ENCODE measurements at regions not wholly inside any gene's neighbourhood (a gene's known extent, or its start where the extent isn't known, plus 50 kb on each side); places are given as distances from the start of the nearest gene placed in this dataset.

GRCh38 chr2:224210286-224211180 is 171.4 kb upstream of the SERPINE2 start:
- no peak for DNase-seq

DNA sequence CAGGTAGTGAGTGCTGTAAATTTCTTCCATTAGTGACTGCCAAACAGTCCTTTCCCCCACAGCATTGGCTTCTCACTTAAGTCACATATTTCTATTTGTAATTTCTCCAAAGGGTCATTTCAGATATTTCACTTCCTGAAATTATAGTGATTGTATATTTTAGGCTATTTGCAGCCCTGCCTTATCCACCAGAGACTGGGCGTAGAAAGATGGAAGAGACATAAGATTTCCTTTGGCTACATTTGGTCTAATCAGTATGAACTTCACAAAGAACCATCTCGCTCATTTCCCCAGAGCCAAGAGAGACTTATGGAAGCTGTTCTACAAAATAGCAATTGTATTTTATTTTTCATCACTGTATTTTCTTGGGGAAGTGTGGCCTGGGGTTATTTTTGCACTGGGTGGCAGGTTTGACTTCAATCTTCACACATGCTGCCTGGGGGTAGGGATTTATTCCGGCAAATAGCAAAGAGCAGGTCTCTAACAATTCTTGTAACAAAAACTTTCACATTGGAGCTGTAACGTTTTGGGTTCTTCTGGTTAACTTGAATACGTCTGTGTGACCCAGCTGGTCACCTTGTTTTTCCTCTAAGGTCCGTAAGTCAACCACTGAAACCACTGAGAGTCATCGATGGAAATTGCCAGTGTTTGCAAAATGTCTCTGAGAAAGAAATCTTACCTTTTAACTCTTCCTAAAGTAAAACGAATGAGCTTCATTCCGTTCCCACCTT is 170.6 kb upstream of the SERPINE2 start:
- DNase-seq, result no peak

- DNase-seq, result no peak
These were observed 169.4 kb upstream of the SERPINE2 start for GRCh38 chr2:224208443-224208842.

DNA sequence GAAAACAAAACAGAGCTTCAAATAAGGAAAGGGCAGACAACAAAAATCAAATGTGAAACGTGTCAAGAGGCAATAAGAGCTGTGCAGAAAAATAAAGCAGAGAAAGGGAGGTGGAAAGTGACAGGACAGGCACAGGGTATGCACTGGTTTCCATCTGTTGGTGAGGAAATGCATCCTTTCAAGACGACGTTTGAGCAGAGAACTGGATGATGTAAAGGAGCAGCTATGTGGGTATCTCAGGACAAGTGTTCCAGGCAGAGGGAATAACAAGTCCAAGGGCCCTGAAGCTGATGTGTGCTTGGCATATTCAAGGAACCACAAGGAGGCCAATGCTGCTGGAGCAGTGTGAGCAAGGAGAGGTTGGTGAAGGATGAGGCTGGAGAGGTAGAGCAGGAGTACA is 168.9 kb upstream of the SERPINE2 start:
- DNase-seq, result no peak

DNA sequence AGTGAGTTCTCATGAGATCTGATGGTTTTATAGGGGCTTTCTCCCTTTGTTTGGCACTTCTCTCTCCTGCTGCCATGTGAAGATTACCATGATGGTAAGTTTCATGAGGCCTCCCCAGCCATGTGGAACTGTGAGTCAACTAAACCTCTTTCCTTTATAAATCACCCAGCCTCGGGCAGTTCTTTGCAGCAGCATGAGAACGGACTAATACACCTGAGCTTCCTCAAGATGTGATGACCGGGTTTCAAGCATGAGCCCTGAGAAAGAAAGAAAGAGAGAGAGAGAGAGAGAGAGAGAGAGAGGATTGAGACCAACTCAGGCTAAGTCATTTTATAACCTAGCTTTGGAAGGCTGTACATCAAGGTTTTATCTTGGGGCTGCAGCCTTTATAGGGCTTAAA is 167.7 kb upstream of the SERPINE2 start:
- DNase-seq, result no peak

DNA sequence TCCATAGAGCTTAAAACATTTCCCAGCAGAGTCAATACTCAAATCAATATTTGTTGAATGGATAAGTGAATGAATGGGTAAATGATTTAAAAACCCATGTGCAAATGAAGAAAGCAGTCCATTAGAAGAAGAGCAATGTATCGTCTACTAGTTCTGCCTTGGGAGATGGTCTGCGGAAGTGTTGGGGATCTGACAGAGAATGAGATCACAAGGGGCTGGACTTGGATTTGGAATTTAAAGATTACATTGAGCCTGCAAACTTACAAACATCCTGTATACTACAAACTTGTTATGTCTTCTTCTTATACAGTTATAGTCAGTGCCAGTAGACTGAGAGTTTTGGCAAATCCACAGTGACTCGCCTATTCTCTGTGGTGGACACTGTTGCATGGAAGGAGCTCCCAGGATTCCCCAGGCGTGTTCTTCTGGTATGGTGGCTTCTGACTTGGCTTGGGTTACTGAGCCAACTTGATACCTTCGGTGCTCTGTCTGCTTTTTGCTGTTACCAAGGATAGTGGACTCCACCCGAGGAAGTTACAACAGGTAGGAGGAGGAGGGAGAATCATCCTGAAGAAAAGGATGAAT is 163.3 kb upstream of the SERPINE2 start:
- no peak for DNase-seq

DNA sequence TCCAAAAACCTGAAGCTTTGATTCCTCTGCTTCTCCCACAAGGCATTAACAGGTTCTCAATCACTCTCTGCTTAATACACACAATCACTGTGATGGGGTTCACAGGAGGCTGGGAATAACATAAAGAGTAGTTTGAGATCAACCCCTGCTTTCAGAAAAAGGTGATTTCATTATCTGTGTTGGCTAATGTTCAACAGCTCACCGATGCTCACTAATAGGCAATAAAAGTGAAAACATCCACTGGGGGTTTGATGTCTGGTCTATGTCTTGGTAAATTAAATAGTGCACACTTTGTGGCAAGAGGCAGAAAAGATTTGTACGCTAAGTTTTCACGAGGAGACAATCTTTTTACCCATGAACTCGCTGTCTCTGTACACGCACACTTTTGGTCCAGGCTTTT is 159.3 kb upstream of the SERPINE2 start:
- DNase-seq, result no peak

- no peak for DNase-seq
These were observed 157.7 kb upstream of the SERPINE2 start for GRCh38 chr2:224196810-224197209.

- no peak for DNase-seq
These were observed 157.0 kb upstream of the SERPINE2 start for GRCh38 chr2:224195925-224196571.

DNA sequence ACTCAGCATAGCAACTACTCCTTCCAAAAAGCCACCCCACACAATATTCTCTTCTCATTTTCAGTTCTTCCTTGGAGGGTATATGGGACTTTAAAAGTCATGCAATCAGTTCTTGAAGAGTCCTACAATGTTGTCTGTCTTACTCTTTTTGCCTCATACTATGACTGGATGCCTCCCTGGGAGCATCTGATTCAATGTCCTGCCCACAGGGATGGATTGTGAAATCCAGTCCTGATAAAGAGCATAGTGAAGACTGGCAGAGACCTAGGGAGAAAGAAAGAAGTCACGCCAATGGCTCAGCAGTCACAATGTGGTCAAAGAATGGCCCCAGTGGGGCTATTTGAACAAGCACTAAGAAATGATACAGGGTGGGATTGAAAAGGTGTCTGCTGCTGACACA is 155.1 kb upstream of the SERPINE2 start:
- no peak for DNase-seq

DNA sequence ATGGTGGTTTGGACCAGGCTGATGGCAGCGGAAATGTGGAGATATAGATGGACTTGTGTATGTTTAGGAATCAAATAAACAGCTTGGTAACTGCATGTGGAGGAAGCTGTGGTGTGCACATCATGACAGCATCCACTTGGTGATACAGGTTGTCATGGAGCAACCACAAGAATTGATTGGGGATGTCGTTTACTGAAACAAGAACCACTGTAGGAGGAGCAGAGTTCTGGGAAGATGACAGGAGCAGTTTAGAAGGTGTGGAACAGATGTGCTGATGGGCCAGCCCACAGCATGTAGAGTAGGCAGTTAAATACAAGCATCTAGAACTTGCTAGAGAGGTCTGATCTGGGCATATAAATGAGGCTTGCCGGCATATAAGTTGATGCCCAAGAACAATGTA is 152.4 kb upstream of the SERPINE2 start:
- no peak for DNase-seq

- DNase-seq, result no peak
These were observed 151.8 kb upstream of the SERPINE2 start for GRCh38 chr2:224190936-224191270.

GRCh38 chr2:224190234-224190935 is 151.3 kb upstream of the SERPINE2 start:
- no peak for DNase-seq

DNA sequence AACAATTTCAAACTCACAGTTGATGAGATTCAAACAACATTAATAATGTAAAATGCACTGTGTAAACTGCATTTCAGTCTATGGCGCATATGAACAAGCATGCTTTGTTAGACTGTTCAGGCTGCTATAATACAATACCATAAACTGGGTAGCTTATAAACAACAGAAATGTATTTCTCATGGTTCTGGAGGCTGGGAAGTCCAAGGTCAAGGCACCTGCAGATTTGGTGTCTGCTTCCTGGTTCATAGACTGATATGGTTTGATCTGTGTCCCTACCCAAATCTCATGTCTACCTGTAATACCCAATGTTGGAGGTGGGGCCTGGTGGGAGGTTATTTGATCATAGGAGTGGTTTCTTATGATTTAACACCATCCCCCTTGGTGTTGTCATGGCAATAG is 148.1 kb upstream of the SERPINE2 start:
- DNase-seq, result no peak

GRCh38 chr2:224185023-224185601 is 146.0 kb upstream of the SERPINE2 start:
- no peak for DNase-seq

- no peak for DNase-seq
These were observed 144.0 kb upstream of the SERPINE2 start for GRCh38 chr2:224183086-224183485.

DNA sequence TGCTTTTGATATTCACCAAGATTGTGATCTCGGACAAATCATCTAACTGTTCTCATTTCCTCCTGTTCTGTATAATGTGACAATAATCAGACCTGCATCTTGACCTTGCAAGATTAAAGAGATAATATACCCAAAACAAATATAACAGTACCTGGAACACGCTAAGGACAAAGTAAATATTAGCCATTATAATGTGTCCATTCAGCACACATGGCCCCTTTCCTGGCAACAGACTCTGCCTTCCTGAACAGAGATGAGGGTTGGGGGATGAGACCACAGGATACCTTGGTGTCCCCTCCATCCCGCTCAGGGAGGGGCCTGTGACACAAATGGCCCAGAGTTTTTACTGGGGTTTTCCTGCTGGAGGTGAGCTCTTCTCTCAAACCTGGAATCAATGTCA is 143.4 kb upstream of the SERPINE2 start:
- DNase-seq, result no peak

DNA sequence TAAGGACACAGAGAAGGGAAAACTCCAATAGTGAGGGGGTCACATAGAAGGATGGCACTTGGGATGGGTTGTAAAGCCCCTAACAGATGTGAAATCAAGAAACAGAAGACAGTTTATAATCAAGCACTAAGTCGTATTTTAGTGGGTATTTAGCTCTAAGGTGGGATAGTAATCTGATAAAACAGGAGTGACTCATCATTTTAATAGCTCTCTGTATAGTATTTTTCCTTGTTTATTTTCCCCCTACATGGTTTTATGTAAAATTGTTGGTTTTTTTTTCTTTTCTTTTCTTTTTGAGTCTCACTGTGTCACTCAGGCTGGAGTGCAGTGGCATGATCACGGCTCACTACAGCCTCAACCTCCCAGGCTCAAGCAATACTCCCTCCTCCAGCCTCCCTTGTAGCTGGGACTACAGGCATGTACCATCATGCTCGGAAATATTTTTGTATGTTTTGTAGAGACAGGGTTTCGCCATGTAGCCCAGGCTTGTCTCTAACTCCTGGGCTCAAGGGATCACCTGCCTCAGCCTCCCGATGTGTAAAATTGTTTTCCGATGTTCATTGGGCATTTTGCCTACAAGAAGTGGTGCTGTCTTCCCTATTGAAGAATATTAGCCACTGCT is 142.6 kb upstream of the SERPINE2 start:
- no peak for DNase-seq

- no peak for DNase-seq
These were observed 141.7 kb upstream of the SERPINE2 start for GRCh38 chr2:224180810-224181209.

- no peak for DNase-seq
These were observed 139.0 kb upstream of the SERPINE2 start for GRCh38 chr2:224178056-224178455.

- DNase-seq, result no peak
These were observed 136.5 kb upstream of the SERPINE2 start for GRCh38 chr2:224175538-224175937.

DNA sequence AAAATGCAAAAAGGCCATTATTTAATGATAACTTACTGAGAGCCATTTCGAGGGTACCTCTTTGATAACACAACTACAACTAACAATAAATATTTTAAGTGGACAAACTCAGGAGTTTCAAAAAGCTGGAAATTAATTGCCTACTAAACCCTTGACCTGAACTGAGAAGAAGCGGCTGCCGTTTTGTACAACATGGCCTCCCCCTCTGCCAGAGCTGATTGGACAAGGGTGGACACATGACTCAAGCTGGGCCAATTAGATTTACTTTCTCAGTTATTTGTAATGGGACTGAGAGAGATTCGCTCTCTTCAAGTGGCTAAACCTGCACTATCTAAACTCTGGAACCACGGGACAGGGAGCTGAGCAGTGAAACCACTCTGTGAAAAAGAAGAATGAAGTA is 135.9 kb upstream of the SERPINE2 start:
- DNase-seq, result no peak
